ENCODE measurements at regions not wholly inside any gene's neighbourhood (a gene's known extent, or its start where the extent isn't known, plus 50 kb on each side); places are given as distances from the start of the nearest gene placed in this dataset.

DNA sequence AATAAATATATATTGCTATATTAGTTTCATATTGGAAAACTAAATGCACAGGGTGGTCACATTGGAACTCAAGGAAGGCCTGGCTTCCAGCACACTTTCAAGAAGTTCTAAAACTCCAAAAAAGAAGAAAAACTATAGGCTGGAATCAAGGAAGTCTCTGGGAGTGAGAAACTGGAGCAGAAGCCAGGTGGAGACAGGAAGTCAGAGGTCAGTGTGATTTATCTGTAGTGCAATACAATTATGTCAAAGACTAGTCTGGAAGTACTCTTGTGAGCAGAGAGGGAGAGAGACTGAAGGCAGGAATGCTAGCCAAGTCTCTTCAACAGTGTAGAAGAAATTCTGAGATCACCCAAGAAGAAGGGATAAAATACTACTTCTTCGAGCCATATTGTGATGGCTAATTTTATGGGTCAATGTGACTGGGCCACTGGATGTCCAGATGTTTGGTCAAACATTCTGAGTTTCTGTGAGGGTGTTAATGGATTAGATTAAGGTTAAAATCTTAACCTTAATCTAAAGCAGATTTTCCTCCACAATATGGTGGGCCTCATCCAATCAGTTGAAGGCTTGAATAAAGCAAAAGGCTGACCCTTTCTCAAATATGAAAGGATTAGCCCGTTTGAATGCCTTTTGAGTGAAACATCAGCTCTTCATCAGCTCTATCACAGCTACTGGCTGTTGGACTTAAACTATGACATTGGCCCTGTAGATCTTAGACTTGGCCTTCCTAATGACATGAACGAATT, 208.0 kb downstream of the TDRD15 start:
- no peak overlapping the region for H3K4me3 ChIP-seq (ENCODE audit: low read depth, low read length)
- H3K36me3 ChIP-seq (ENCODE audit: control insufficient read depth, insufficient read depth, low read length), result no peaks in the 10 kb centered on the region
- H3K27me3 ChIP-seq (ENCODE audit: control insufficient read depth, insufficient read depth, low read length), result no peaks in the 10 kb centered on the region
- TF ChIP-seq, protein P1, sequence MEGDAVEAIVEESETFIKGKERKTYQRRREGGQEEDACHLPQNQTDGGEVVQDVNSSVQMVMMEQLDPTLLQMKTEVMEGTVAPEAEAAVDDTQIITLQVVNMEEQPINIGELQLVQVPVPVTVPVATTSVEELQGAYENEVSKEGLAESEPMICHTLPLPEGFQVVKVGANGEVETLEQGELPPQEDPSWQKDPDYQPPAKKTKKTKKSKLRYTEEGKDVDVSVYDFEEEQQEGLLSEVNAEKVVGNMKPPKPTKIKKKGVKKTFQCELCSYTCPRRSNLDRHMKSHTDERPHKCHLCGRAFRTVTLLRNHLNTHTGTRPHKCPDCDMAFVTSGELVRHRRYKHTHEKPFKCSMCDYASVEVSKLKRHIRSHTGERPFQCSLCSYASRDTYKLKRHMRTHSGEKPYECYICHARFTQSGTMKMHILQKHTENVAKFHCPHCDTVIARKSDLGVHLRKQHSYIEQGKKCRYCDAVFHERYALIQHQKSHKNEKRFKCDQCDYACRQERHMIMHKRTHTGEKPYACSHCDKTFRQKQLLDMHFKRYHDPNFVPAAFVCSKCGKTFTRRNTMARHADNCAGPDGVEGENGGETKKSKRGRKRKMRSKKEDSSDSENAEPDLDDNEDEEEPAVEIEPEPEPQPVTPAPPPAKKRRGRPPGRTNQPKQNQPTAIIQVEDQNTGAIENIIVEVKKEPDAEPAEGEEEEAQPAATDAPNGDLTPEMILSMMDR (IDR thresholded peaks at IDR 0.05; ENCODE audit: insufficient read depth, low read length, poor library complexity, severe bottlenecking), result no peak
- no peak for DNase-seq (ENCODE audit: low read depth)

DNA sequence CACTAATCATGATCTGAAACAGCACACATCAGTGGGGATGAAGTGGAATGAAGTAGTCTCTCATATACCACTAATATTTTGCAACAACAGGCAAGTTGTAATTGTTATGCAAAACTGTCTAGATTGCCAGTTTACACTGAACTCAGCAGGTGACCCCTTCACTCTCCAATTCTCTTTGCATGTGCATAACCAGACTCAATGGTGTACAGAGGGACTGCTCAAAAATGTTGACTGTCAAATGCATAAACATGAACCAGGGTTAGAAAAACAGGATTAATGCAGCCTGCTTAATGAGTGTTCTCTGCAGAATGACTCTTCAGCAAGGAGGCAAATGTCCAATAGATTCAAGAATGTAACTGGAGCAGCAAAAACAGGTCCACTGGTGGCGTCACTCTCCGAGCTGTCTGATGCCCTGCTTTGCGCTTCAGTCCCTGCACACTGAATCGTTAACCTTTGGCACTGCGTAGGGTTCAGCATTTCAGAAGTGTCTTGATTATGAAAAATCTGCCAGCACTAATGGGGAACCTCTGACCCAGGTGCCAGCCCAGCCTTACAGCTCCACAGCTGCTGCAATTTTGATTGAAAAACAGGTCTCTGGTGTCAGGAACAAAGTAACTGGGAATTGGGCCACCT, 209.3 kb downstream of the TDRD15 start:
- DNase-seq (ENCODE audit: low read depth), result no peak
- Histone ChIP-seq H3K27me3 (ENCODE audit: control insufficient read depth, insufficient read depth, low read length) (no peaks in the 10 kb centered on the region), H3K36me3 (ENCODE audit: control insufficient read depth, insufficient read depth, low read length) (no peaks in the 10 kb centered on the region), H3K4me3 (ENCODE audit: low read depth, low read length) (no peak overlapping the region)
- TF ChIP-seq, protein P1 (IDR thresholded peaks at IDR 0.05; ENCODE audit: insufficient read depth, low read length, poor library complexity, severe bottlenecking), result no peak

DNA sequence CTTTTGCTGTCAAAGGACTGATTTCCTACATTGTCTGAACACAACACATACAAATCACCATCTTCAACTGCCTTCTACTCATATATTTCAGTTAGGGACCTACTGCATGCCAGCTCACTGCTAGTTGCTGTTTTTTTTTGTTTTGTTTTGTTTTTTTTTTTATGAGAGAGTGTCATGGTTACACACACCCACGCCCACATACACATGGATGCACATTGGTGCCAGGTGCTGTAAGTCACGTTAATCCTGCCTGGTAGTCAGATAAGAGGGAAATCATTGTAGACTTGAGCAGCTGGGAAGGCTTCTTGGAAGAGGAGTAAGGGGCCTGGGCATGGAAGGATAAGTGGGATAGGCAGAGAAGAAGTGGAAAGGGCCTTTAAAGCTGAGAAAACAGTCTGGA, 209.9 kb downstream of the TDRD15 start:
- no peak overlapping the region for H3K4me3 ChIP-seq (ENCODE audit: low read depth, low read length)
- H3K36me3 ChIP-seq (ENCODE audit: control insufficient read depth, insufficient read depth, low read length), result no peaks in the 10 kb centered on the region
- TF ChIP-seq, protein P1 (IDR thresholded peaks at IDR 0.05; ENCODE audit: insufficient read depth, low read length, poor library complexity, severe bottlenecking), result no peak
- no peaks in the 10 kb centered on the region for H3K27me3 ChIP-seq (ENCODE audit: control insufficient read depth, insufficient read depth, low read length)
- no peak for DNase-seq (ENCODE audit: low read depth)

DNA sequence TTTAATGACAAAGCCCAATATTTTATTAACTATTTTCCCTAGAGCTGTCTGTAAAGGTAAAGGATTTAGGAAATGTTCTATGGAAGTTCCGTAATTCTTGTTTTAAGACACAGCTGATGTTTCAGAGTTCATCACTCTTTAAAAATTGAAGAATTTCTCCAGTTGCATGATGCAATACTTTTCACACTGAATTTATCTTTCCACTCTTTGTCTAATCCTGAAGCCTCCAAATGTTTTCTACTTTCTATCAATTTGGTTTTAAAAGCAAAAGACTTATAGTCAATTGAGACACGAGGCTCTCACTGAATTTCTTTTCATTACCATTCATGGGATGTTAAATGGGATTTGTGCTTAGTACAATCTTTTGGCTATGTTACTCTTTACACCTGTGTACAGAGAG, 223.2 kb downstream of the TDRD15 start:
- Histone ChIP-seq H3K27me3 (ENCODE audit: control insufficient read depth, insufficient read depth, low read length) (no peaks in the 10 kb centered on the region), H3K4me3 (ENCODE audit: low read depth, low read length) (no peak overlapping the region), H3K36me3 (ENCODE audit: control insufficient read depth, insufficient read depth, low read length) (no peaks in the 10 kb centered on the region)
- TF ChIP-seq, protein P1 (IDR thresholded peaks at IDR 0.05; ENCODE audit: insufficient read depth, low read length, poor library complexity, severe bottlenecking), result no peak
- DNase-seq (ENCODE audit: low read depth), result no peak

DNA sequence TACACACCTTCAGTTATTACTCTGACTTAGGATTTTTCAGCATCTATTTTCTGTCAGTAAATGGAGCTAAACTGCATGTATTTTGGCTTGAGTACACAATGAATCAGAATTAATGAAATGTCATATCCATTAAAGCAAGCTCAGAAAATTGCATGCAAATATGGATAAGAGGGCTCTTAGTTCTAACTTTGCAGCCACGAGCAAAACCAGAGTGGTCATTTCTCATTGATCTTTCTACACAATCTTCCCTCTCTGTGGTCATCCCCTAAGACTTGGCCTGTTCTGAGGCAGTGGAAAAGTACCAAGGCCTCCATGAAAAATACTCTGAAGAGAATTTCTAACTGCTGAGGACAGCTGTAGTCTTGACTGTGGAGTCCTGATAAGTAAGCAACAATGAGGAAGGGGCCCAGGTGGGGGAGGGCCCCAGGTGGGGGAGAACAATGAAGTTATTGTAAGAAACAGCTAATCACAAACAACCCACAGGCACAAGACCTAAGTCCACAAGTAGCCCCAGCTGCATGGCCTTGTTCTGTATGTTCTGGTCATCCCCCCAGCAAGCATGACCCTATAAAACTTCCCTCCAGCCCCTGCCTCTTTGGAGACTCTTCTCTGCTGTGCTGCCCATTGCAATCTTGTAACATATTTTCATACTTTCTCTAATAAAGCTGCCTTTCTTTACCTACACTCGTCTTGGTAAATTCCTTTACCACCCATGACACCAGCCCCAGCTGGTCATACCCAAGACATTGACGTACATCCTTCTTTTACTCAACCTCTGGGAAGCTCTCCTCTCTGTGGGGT, 230.3 kb downstream of the TDRD15 start:
- Histone ChIP-seq H3K36me3 (ENCODE audit: control insufficient read depth, insufficient read depth, low read length) (no peaks in the 10 kb centered on the region), H3K4me3 (ENCODE audit: low read depth, low read length) (no peak overlapping the region), H3K27me3 (ENCODE audit: control insufficient read depth, insufficient read depth, low read length) (no peaks in the 10 kb centered on the region)
- TF ChIP-seq, protein P1 (IDR thresholded peaks at IDR 0.05; ENCODE audit: insufficient read depth, low read length, poor library complexity, severe bottlenecking), result no peak
- no peak for DNase-seq (ENCODE audit: low read depth)

All from kidney epithelial cell (primary cell).